Naive thymus-derived CD8-positive, alpha-beta T cell (primary cell): ENCODE measurements at regions not wholly inside any gene's neighbourhood (a gene's known extent, or its start where the extent isn't known, plus 50 kb on each side); places are given as distances from the start of the nearest gene placed in this dataset.

Source experiments
- ATAC-seq, 2 donors: fragments of 150-1000 bp; cut with Tn5 transposase in 1 of 2; sonication (Bioruptor Pico), chemical (Tn5 transposase) in 1 of 2; 1 replicate in 1 of 2; 2 replicates in 1 of 2; pipeline ENCODE4 v1.10.0; 2021; ENCODE audit warnings: mild to moderate bottlenecking in 2 of 2, moderate library complexity in 2 of 2
- POLR2A ChIA-PET: fragments of 350-600 bp; sonication (Branson Sonifier 250); formaldehyde crosslinking; loops from one replicate; lab custom pipeline; 2021; ENCODE audit warnings: antibody characterized with exemption; lab: Charles Lee
- DNase-seq, 10 donors: peaks; one replicate each; pipeline versions ENCODE4 v3.0.0 to v3.0.0-alpha.2; 2020 to 2022
- H3K27ac Mint-ChIP-seq, 10 donors: one replicate each; pipeline ENCODE4 v1.8.0; 2020 to 2022; ENCODE audit warnings: mild to moderate bottlenecking in 10 of 10, mixed read lengths in 10 of 10, moderate library complexity in 4 of 10, inconsistent platforms in 1 of 10
- H3K27me3 Mint-ChIP-seq, 5 donors: one replicate each; pipeline ENCODE4 v1.8.0; 2021 to 2022; ENCODE audit warnings: mixed read lengths in 5 of 5
- H3K36me3 Mint-ChIP-seq, 3 donors: one replicate each; pipeline ENCODE4 v1.8.0; 2020 to 2022; ENCODE audit warnings: mixed read lengths in 3 of 3, mild to moderate bottlenecking in 2 of 3, inconsistent platforms in 1 of 3
- H3K4me1 Mint-ChIP-seq, 4 donors: one replicate each; pipeline ENCODE4 v1.8.0; 2021 to 2022; ENCODE audit warnings: mixed read lengths in 4 of 4
- H3K4me3 Mint-ChIP-seq, 10 donors: one replicate each; pipeline ENCODE4 v1.8.0; 2020 to 2022; ENCODE audit warnings: mild to moderate bottlenecking in 10 of 10, mixed read lengths in 10 of 10, moderate library complexity in 6 of 10, inconsistent platforms in 1 of 10
- H3K9me3 Mint-ChIP-seq, 9 donors: one replicate each; pipeline ENCODE4 v1.8.0; 2020 to 2022; ENCODE audit warnings: mixed read lengths in 9 of 9, mild to moderate bottlenecking in 3 of 9, inconsistent platforms in 1 of 9, moderate library complexity in 1 of 9

GRCh38 chr5:90000351-90000750, 409.2 kb downstream of the CETN3 start:
- no peaks in the 10 kb centered on the region for H3K36me3 Mint-ChIP-seq
- H3K4me3 Mint-ChIP-seq, result no peak overlapping the region
- POLR2A ChIA-PET, result no interaction called here
- peaks cover 0 to 31% (median 7%) of the 10 kb centered on the region in 9 donors for H3K9me3 Mint-ChIP-seq
- no peak for DNase-seq
- peaks cover 0 to 4% (median 0%) of the 10 kb centered on the region in 4 donors for H3K4me1 Mint-ChIP-seq
- ATAC-seq, result no peak
- no peaks in the 10 kb centered on the region for H3K27me3 Mint-ChIP-seq
- no peak overlapping the region for H3K27ac Mint-ChIP-seq

GRCh38 chr5:89998519-89999305, 410.8 kb downstream of the CETN3 start:
- no peaks in the 10 kb centered on the region for H3K36me3 Mint-ChIP-seq
- no peaks in the 10 kb centered on the region for H3K27me3 Mint-ChIP-seq
- no peak overlapping the region for H3K4me3 Mint-ChIP-seq
- ATAC-seq, result no peak
- H3K9me3 Mint-ChIP-seq, result peaks cover 0 to 19% (median 7%) of the 10 kb centered on the region in 9 donors
- DNase-seq, result no peak
- H3K27ac Mint-ChIP-seq, result peak overlapping the region in 1 of 10 donors; percentile 37
- POLR2A ChIA-PET, result no interaction called here
- H3K4me1 Mint-ChIP-seq, result peaks cover 0 to 4% (median 0%) of the 10 kb centered on the region in 4 donors

GRCh38 chr5:89996890-89997289, 412.7 kb downstream of the CETN3 start:
- Mint-ChIP-seq H3K4me1 (peaks cover 0 to 4% (median 0%) of the 10 kb centered on the region in 4 donors), H3K27ac (no peak overlapping the region), H3K4me3 (no peak overlapping the region), H3K36me3 (no peaks in the 10 kb centered on the region), H3K9me3 (peaks cover 0 to 5% (median 3%) of the 10 kb centered on the region in 9 donors), H3K27me3 (no peaks in the 10 kb centered on the region)
- ATAC-seq (no peak), DNase-seq (no peak)
- POLR2A ChIA-PET, result no interaction called here

GRCh38 chr5:89996335-89996734, 413.2 kb downstream of the CETN3 start:
- Mint-ChIP-seq H3K9me3 (peaks cover 0 to 2% (median 0%) of the 10 kb centered on the region in 9 donors), H3K36me3 (no peaks in the 10 kb centered on the region), H3K4me1 (peaks cover 0 to 4% (median 0%) of the 10 kb centered on the region in 4 donors), H3K27ac (no peak overlapping the region), H3K4me3 (no peak overlapping the region), H3K27me3 (no peaks in the 10 kb centered on the region)
- no peak for ATAC-seq
- POLR2A ChIA-PET, result no interaction called here
- no peak for DNase-seq

- POLR2A ChIA-PET, result no interaction called here
- Mint-ChIP-seq H3K27me3 (peaks cover 0 to 3% (median 0%) of the 10 kb centered on the region in 5 donors), H3K36me3 (no peaks in the 10 kb centered on the region), H3K4me1 (peaks cover 0 to 4% (median 0%) of the 10 kb centered on the region in 4 donors), H3K4me3 (no peak overlapping the region), H3K9me3 (peaks cover 0 to 9% (median 0%) of the 10 kb centered on the region in 9 donors), H3K27ac (no peak overlapping the region)
- DNase-seq (no peak), ATAC-seq (no peak)
Observed at GRCh38 chr5:89994266-89994665, 415.3 kb downstream of the CETN3 start.

- H3K4me1 Mint-ChIP-seq, result peaks cover 0 to 1% (median 0%) of the 10 kb centered on the region in 4 donors
- no peak overlapping the region for H3K27ac Mint-ChIP-seq
- H3K9me3 Mint-ChIP-seq, result peaks cover 0 to 19% (median 0%) of the 10 kb centered on the region in 9 donors
- H3K27me3 Mint-ChIP-seq, result peaks cover 0 to 3% (median 0%) of the 10 kb centered on the region in 5 donors
- no peak overlapping the region for H3K4me3 Mint-ChIP-seq
- no peak for DNase-seq
- POLR2A ChIA-PET, result no interaction called here
- ATAC-seq, result no peak
- H3K36me3 Mint-ChIP-seq, result no peaks in the 10 kb centered on the region
Observed at GRCh38 chr5:89992201-89992600, 417.4 kb downstream of the CETN3 start.

GRCh38 chr5:89991592-89991991, 418.0 kb downstream of the CETN3 start:
- DNase-seq, result no peak
- no peaks in the 10 kb centered on the region for H3K36me3 Mint-ChIP-seq

GRCh38 chr5:89989776-89990175, 419.8 kb downstream of the CETN3 start:
- H3K36me3 Mint-ChIP-seq, result no peaks in the 10 kb centered on the region
- no peak overlapping the region for H3K27ac Mint-ChIP-seq
- no peaks in the 10 kb centered on the region for H3K4me1 Mint-ChIP-seq
- peaks cover 0 to 3% (median 0%) of the 10 kb centered on the region in 5 donors for H3K27me3 Mint-ChIP-seq
- no peak overlapping the region for H3K4me3 Mint-ChIP-seq
- no peak for ATAC-seq
- peaks cover 0 to 19% (median 0%) of the 10 kb centered on the region in 9 donors for H3K9me3 Mint-ChIP-seq
- DNase-seq, result no peak
- POLR2A ChIA-PET, result no interaction called here

More at GRCh38 chr5:89991592-89991991, 418.0 kb downstream of the CETN3 start:
- no peak for ATAC-seq
- H3K9me3 Mint-ChIP-seq, result peaks cover 0 to 19% (median 0%) of the 10 kb centered on the region in 9 donors
- peaks cover 0 to 3% (median 0%) of the 10 kb centered on the region in 5 donors for H3K27me3 Mint-ChIP-seq
- H3K4me3 Mint-ChIP-seq, result no peak overlapping the region
- H3K27ac Mint-ChIP-seq, result no peak overlapping the region
- POLR2A ChIA-PET, result no interaction called here
- H3K4me1 Mint-ChIP-seq, result no peaks in the 10 kb centered on the region

- no peak overlapping the region for H3K27ac Mint-ChIP-seq
- no peak for ATAC-seq
- peaks cover 0 to 3% (median 0%) of the 10 kb centered on the region in 5 donors for H3K27me3 Mint-ChIP-seq
- H3K4me3 Mint-ChIP-seq, result no peak overlapping the region
- peaks cover 0 to 19% (median 0%) of the 10 kb centered on the region in 9 donors for H3K9me3 Mint-ChIP-seq
- H3K36me3 Mint-ChIP-seq, result no peaks in the 10 kb centered on the region
- DNase-seq, result no peak
- H3K4me1 Mint-ChIP-seq, result no peaks in the 10 kb centered on the region
- POLR2A ChIA-PET, result no interaction called here
Observed at GRCh38 chr5:89988998-89989655, 420.4 kb downstream of the CETN3 start.

- no peak overlapping the region for H3K4me3 Mint-ChIP-seq
- H3K27ac Mint-ChIP-seq, result no peak overlapping the region
- POLR2A ChIA-PET, result no interaction called here
- no peaks in the 10 kb centered on the region for H3K4me1 Mint-ChIP-seq
- H3K27me3 Mint-ChIP-seq, result peaks cover 0 to 3% (median 0%) of the 10 kb centered on the region in 5 donors
- no peak for DNase-seq
- ATAC-seq, result no peak
- H3K36me3 Mint-ChIP-seq, result no peaks in the 10 kb centered on the region
- peaks cover 0 to 19% (median 0%) of the 10 kb centered on the region in 9 donors for H3K9me3 Mint-ChIP-seq
Observed at GRCh38 chr5:89988129-89988810, 421.3 kb downstream of the CETN3 start.

- Mint-ChIP-seq H3K27me3 (no peaks in the 10 kb centered on the region), H3K36me3 (no peaks in the 10 kb centered on the region), H3K9me3 (peaks cover 0 to 10% (median 0%) of the 10 kb centered on the region in 9 donors), H3K4me3 (no peak overlapping the region), H3K27ac (no peak overlapping the region), H3K4me1 (no peaks in the 10 kb centered on the region)
- no peak for ATAC-seq
- POLR2A ChIA-PET, result no interaction called here
- no peak for DNase-seq
Observed at GRCh38 chr5:89983216-89983615, 426.3 kb downstream of the CETN3 start.

- DNase-seq (no peak), ATAC-seq (no peak)
- Mint-ChIP-seq H3K27ac (no peak overlapping the region), H3K4me3 (no peak overlapping the region), H3K9me3 (peaks cover 0 to 10% (median 0%) of the 10 kb centered on the region in 9 donors), H3K27me3 (no peaks in the 10 kb centered on the region), H3K4me1 (no peaks in the 10 kb centered on the region), H3K36me3 (no peaks in the 10 kb centered on the region)
- POLR2A ChIA-PET, result no interaction called here
Observed at GRCh38 chr5:89981878-89982773, 427.4 kb downstream of the CETN3 start.
